NCI-H226 (cell line): ENCODE measurements at regions not wholly inside any gene's neighbourhood (a gene's known extent, or its start where the extent isn't known, plus 50 kb on each side); places are given as distances from the start of the nearest gene placed in this dataset.
"Not testable (repeated sequence)": the region's sequence is repeated elsewhere in the genome, so short reads cannot be mapped to it uniquely, and the experiment has no call there.

Source experiments
- DNase-seq: peaks from one replicate; pipeline ENCODE4 v3.0.0-alpha.2; 2015

- no peak for DNase-seq
These were observed 207.5 kb upstream of the SAMSN1 start for GRCh38 chr21:14753466-14754258.

GRCh38 chr21:14753069-14753465, 207.0 kb upstream of the SAMSN1 start:
- DNase-seq: no peak

- no peak for DNase-seq
These were observed 206.3 kb upstream of the SAMSN1 start for GRCh38 chr21:14752345-14752909.

GRCh38 chr21:14751602-14752344, 205.7 kb upstream of the SAMSN1 start:
- no peak for DNase-seq

GRCh38 chr21:14751011-14751410, 204.9 kb upstream of the SAMSN1 start:
- no peak for DNase-seq

- no peak for DNase-seq
These were observed 203.9 kb upstream of the SAMSN1 start for GRCh38 chr21:14750041-14750440.

GRCh38 chr21:14748662-14749061, 202.5 kb upstream of the SAMSN1 start:
- no peak for DNase-seq

GRCh38 chr21:14744368-14744767, 198.3 kb upstream of the SAMSN1 start:
- DNase-seq: no peak

GRCh38 chr21:14742119-14742518, 196.0 kb upstream of the SAMSN1 start:
- DNase-seq: no peak

GRCh38 chr21:14741256-14741655, 195.1 kb upstream of the SAMSN1 start:
- peak; percentile 41 for DNase-seq

GRCh38 chr21:14740692-14741091, 194.6 kb upstream of the SAMSN1 start:
- peak; percentile 59 for DNase-seq

- DNase-seq: no peak
These were observed 194.0 kb upstream of the SAMSN1 start for GRCh38 chr21:14740116-14740515.

GRCh38 chr21:14739590-14739989, 193.5 kb upstream of the SAMSN1 start:
- DNase-seq: no peak

GRCh38 chr21:14738576-14738975, 192.5 kb upstream of the SAMSN1 start:
- DNase-seq: not testable (repeated sequence)

GRCh38 chr21:14737922-14738321, 191.8 kb upstream of the SAMSN1 start:
- DNase-seq: peak; percentile 29

- no peak for DNase-seq
These were observed 191.2 kb upstream of the SAMSN1 start for GRCh38 chr21:14737284-14737691.

GRCh38 chr21:14736672-14737071, 190.6 kb upstream of the SAMSN1 start:
- DNase-seq: no peak

GRCh38 chr21:14736162-14736561, 190.0 kb upstream of the SAMSN1 start:
- DNase-seq: no peak

GRCh38 chr21:14734833-14735232, 188.7 kb upstream of the SAMSN1 start:
- DNase-seq: no peak

GRCh38 chr21:14734191-14734590, 188.1 kb upstream of the SAMSN1 start:
- DNase-seq: no peak

GRCh38 chr21:14725219-14725618, 179.1 kb upstream of the SAMSN1 start:
- no peak for DNase-seq

- no peak for DNase-seq
These were observed 176.8 kb upstream of the SAMSN1 start for GRCh38 chr21:14722841-14723483.

GRCh38 chr21:14720237-14720636, 174.1 kb upstream of the SAMSN1 start:
- no peak for DNase-seq
